ENCODE measurements at regions not wholly inside any gene's neighbourhood (a gene's known extent, or its start where the extent isn't known, plus 50 kb on each side); places are given as distances from the start of the nearest gene placed in this dataset.

- TF ChIP-seq, protein P1, sequence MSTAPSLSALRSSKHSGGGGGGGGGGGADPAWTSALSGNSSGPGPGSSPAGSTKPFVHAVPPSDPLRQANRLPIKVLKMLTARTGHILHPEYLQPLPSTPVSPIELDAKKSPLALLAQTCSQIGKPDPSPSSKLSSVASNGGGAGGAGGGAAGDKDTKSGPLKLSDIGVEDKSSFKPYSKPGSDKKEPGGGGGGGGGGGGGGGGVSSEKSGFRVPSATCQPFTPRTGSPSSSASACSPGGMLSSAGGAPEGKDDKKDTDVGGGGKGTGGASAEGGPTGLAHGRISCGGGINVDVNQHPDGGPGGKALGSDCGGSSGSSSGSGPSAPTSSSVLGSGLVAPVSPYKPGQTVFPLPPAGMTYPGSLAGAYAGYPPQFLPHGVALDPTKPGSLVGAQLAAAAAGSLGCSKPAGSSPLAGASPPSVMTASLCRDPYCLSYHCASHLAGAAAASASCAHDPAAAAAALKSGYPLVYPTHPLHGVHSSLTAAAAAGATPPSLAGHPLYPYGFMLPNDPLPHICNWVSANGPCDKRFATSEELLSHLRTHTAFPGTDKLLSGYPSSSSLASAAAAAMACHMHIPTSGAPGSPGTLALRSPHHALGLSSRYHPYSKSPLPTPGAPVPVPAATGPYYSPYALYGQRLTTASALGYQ (CRISPR knock-in tag; IDR thresholded peaks at IDR 0.05), result no peak
- TF ChIP-seq FIP1L1 (IDR thresholded peaks at IDR 0.05; ENCODE audit: borderline replicate concordance, insufficient read depth, low read depth, low read length), result no peak
- TF ChIP-seq, protein P2, sequence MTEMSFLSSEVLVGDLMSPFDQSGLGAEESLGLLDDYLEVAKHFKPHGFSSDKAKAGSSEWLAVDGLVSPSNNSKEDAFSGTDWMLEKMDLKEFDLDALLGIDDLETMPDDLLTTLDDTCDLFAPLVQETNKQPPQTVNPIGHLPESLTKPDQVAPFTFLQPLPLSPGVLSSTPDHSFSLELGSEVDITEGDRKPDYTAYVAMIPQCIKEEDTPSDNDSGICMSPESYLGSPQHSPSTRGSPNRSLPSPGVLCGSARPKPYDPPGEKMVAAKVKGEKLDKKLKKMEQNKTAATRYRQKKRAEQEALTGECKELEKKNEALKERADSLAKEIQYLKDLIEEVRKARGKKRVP (CRISPR knock-in tag; IDR thresholded peaks at IDR 0.05), result no peak
- no peak for TF ChIP-seq SOX13 (IDR thresholded peaks at IDR 0.05)
- no peak for TF ChIP-seq SOX13 (CRISPR knock-in tag; conservative IDR thresholded peaks at IDR 0.05 in 1 of 2, IDR thresholded peaks at IDR 0.05 in 1 of 2)
- no peak for TF ChIP-seq ZNF3 (CRISPR knock-in tag; IDR thresholded peaks at IDR 0.05)
- TF ChIP-seq RNF2 (conservative IDR thresholded peaks at IDR 0.05; ENCODE audit: low read depth), result no peak
- TF ChIP-seq, protein P3, sequence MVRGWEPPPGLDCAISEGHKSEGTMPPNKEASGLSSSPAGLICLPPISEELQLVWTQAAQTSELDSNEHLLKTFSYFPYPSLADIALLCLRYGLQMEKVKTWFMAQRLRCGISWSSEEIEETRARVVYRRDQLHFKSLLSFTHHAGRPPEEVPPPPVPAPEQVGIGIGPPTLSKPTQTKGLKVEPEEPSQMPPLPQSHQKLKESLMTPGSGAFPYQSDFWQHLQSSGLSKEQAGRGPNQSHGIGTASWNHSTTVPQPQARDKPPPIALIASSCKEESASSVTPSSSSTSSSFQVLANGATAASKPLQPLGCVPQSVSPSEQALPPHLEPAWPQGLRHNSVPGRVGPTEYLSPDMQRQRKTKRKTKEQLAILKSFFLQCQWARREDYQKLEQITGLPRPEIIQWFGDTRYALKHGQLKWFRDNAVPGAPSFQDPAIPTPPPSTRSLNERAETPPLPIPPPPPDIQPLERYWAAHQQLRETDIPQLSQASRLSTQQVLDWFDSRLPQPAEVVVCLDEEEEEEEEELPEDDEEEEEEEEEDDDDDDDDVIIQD (CRISPR knock-in tag; IDR thresholded peaks at IDR 0.05; ENCODE audit: low read depth), result no peak
- TF ChIP-seq ZNF792 (CRISPR knock-in tag; IDR thresholded peaks at IDR 0.05), result no peak
These were observed 738.8 kb downstream of the HDGFL1 start (continued) for GRCh38 chr6:23308166-23308565.

DNA sequence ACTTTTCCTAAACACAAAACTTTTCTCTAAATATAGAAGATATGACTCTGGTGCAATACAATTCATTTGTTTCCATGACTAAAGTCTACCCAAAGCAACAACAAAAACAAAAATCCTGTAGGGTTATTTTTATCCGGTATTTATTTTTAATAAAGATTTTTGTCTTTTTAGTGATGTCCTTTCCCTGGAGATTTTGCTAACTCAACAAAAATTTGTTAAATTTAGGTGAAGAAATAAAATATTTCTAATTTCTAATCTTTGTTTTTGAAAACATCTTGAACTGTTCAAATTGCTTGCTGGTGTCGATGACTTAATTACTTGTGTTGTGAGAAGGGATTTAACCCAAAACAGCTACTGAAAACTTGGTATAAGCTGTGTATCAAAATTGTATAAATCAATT, 741.8 kb downstream of the HDGFL1 start:
- no peaks in the 10 kb centered on the region for H3K27me3 ChIP-seq (ENCODE audit: control insufficient read depth in 1 of 2, insufficient read depth in 2 of 2, low read length in 2 of 2)
- CTCF ChIA-PET (ENCODE audit: low intra/inter-chr PET ratio, low total read pairs), result no interaction called here
- FAIRE-seq (no peak), ATAC-seq (no peak), DNase-seq (ENCODE audit: low spot score) (no peak)
- BruUV-seq (replicated peaks), result no TSS peak
- no peak overlapping the region for H3K4me2 ChIP-seq (ENCODE audit: low read depth, low read length)
- H3K9me3 ChIP-seq (ENCODE audit: low read length), result peaks cover 90% of the 10 kb centered on the region
- no peak overlapping the region for H3K4me3 ChIP-seq (replicated peaks in 1 of 3; ENCODE audit: insufficient read depth in 1 of 3, low read depth in 2 of 3, low read length in 3 of 3)
- POLR2A ChIA-PET, result no interaction called here
- no peaks in the 10 kb centered on the region for H4K20me1 ChIP-seq (ENCODE audit: insufficient read depth, low read length)
- in situ Hi-C loops (cut with HindIII; ENCODE audit: extremely low pct_ligation_motif_present, low pct_unique_long_range_greater_than_20kb), result no loop called here
- H3K4me1 ChIP-seq (ENCODE audit: insufficient read depth, low read length), result no peaks in the 10 kb centered on the region
- no peak overlapping the region for H2AFZ ChIP-seq (ENCODE audit: low read length)
- WGBS (ENCODE audit: low lambda C conversion rate), result 53% methylated on average over 2 of the region's 2 CpGs
- no peak overlapping the region for H3K9ac ChIP-seq (ENCODE audit: insufficient read depth, low read depth, low read length)
- no peaks in the 10 kb centered on the region for H3K36me3 ChIP-seq (replicated peaks in 1 of 2; ENCODE audit: control insufficient read depth in 1 of 2, insufficient read depth in 2 of 2, low read length in 2 of 2)
- intact Hi-C loops (cut with micrococcal nuclease; ENCODE audit: unreplicated experiment), result loop anchor here (10.0 kb wide), 1 partner anchor 1804 kb away; no protein-coding TSS in a partner anchor
- no peak overlapping the region for H3K27ac ChIP-seq (ENCODE audit: extremely low read length, insufficient read depth, low read length)
- TF ChIP-seq MAFF (IDR thresholded peaks at IDR 0.05; ENCODE audit: low read depth, low read length) (peak; percentile 67), SMAD1 (CRISPR knock-in tag; IDR thresholded peaks at IDR 0.05; ENCODE audit: borderline replicate concordance, low read depth) (no peak), MAFK (conservative IDR thresholded peaks at IDR 0.05 in 1 of 2, IDR thresholded peaks at IDR 0.05 in 1 of 2; ENCODE audit: low read length in 2 of 2) (peak; percentile 75 to 86)
- no peaks in the 10 kb centered on the region for H3K79me2 ChIP-seq (ENCODE audit: insufficient read depth, low read length)

Measured in HepG2 (cell line).